ENCODE measurements at regions not wholly inside any gene's neighbourhood (a gene's known extent, or its start where the extent isn't known, plus 50 kb on each side); places are given as distances from the start of the nearest gene placed in this dataset.

DNA sequence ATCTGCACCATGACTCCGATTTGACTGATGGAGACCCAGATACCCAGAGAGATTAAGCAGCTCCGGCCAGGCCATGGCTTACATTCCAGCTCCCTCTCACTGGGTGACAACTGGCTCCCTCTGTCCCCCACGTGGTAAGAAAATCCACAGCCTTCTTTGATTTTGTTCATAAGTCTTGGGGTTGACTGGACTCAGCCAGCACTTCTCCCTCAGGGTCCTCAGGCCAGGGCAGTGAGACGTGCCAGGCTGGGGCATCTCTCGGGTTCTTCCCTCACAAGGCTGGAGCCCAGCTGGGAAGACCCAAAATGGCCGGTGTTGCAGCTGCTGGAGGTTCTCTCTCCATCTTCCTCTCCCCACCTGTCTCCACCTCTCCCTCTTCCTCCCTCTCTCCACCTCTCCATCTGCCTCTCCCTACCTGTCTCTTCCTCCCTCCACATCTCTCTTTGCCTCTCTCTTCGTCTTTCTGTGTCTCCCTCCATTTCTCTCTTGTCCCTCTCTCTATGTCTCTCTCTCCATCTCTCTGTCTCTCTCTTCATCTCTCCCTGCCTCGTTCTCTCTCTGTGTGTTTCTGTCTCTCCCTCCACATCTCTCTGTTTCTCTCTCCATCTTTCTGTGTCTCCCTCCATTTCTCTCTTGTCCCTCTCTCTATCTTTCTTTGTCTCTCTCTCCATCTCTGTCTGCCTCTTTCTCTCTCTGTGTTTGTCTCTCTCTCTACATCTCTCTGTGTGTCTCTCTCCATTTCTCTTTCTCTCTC lies 105.3 kb downstream of the FOXL1 start:
- no peak for DNase-seq

GRCh38 chr16:86685076-86685475 lies 106.7 kb downstream of the FOXL1 start:
- DNase-seq, result no peak

DNA sequence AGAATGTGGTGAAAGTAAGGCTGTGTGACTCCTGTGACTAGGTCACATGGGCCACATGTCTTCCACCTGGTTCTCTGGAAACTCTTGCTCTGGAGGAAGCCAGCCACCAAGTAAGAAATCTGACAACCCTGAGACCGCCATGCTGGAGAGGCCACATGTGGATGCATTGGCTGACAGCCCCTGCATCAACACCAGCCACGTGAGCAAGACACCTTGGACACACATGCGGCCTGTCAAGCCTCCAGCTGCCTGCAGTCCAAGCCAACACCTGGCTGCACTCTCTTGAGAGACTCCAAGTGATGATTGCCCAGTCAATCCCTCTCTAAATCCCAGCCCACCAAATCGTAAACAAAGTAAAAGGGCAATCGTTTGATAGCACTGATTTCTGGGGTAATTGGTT lies 112.6 kb downstream of the FOXL1 start:
- DNase-seq, result no peak

DNA sequence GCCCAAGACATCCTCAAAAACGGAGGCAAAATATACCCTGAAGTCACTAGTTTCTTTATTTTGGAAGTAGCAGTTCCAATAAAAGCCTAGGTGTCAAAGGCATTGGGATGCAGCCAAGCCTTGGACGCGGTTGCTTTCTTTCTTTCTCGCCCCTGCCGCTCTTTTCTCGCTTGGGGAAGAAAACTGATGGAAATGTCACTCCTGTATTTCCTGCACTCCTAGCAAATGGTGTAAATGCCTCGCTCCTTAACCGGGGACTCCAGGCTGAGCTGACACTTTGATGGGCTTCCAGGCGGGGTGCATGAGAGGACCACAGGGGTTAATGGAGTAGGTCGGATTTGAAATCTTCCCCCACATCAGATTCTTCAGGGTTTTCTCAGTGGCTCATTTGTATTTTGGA lies 114.1 kb downstream of the FOXL1 start:
- DNase-seq, result no peak

- DNase-seq, result no peak
Observed at GRCh38 chr16:86693033-86693432, 114.7 kb downstream of the FOXL1 start.

DNA sequence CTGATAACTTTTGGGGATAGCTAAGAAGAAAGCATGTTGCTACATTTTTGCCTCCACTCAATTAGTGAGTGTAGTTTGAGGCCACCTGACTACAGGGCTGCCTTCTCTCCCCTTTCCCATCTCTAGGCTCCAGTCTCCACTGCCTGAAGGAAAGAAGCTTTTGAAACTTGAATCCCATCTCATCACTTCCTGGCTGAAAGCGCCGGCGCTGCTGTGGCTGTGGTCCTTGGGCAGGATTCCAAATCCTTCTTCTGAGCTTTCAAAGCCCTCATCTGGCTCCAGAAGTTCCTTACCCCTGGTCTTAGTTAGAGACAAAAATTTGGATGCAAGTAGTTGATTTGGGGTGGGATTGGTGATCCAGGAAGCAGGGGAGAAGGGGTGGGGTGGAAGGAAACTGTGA lies 119.4 kb downstream of the FOXL1 start:
- no peak for DNase-seq

DNA sequence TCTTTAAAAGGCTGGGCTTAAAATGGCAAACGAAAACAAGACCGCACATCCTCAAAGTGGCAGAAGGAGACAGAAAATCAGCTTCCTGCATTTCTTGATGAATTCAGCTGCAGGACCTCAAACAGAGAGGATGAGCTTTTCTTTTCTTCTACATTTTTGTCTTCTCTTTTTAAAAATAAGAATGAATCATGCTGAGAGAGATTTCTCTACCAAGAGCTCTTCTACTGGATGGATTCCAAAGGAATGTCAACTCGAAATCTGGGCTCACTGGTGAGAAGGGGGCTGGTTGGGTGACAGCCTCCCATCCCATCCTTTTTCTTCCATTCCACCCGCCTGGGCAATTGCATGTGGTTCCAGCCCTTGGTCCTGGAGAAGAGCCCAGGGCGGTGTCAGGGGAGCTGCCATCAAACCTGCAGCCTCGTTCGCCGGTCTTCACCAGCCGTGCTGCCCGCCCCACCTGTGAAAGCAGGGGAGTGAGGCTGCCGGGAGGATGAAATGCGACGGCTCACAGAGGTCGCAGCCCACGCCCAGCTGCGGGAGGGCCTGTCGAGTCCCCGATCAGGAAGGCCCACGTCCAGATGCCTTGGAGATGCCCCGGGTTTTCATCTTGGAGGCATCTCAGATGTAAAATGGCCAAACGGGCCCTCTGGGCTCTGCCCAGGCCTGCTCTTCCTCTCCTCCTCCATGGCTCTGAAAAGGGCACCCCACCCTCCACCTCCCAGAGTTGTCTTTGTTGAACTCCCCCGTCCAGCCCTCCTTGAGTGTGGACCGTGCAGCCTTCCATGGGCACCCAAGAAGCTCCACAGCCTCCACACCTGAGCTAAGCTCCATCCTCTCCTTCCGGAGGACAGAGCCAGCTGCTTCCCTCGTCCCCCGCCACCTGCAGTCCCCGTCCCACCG lies 121.9 kb downstream of the FOXL1 start:
- DNase-seq, result no peak

DNA sequence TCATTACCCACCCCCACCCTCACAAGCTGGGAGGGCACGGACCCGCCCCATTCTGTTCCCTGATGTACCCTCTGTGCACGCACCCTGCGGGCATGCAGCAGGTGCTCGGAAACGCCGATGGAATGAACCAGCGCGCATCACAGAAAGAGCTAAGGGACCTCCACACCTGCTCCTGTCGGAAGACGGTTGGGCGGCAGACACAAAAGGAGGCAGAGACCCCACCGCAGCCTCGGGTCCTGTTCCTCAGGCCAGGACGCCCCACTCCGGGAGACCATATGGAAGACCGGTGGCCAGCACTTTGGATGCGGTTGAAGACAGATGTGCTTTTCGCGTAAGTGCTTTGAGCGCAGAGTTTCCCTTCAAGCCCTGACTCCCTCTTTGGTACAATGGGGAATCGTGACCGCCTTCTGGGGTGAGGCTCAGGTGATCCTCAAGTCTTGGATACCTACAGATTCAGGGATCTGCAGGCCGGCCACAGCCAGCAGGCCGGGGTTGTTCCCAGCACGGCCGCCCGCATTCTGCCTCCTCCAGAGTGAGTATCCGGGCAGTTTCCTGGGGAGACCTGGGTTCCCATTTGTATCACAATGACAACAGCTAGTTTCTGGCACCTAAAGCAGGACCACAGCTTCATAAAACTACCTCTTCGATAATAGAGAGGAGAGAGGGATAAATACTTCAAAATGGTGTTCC lies 123.1 kb downstream of the FOXL1 start:
- DNase-seq, result no peak

- DNase-seq, result no peak
Observed at GRCh38 chr16:86702824-86703588, 124.7 kb downstream of the FOXL1 start.

- no peak for DNase-seq
Observed at GRCh38 chr16:86704516-86704915, 126.2 kb downstream of the FOXL1 start.

DNA sequence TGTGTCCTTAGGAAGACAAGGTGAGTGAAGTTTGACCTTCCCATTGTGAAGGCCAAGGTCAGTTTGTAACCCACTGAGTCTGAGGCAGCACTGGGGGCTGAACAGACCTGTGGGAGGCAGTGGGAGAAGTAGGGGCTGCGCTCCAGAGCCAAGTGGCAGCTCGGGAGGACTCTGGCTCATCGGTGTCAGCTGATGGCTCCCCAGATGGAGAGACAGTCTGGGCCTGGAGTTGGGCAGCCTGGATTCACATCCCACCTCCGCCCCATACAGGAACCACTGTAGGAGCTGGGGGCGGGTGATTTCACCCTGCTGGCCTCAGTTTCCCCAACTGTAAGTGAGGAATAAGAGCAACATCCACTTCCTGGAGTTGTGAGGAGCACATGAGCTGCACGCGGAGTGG lies 128.4 kb downstream of the FOXL1 start:
- no peak for DNase-seq

GRCh38 chr16:86707171-86707570 lies 128.8 kb downstream of the FOXL1 start:
- DNase-seq, result no peak

- no peak for DNase-seq
Observed at GRCh38 chr16:86707581-86707980, 129.2 kb downstream of the FOXL1 start.

GRCh38 chr16:86708431-86708830 lies 130.1 kb downstream of the FOXL1 start:
- DNase-seq, result no peak

- no peak for DNase-seq
Observed at GRCh38 chr16:86709103-86709502, 130.8 kb downstream of the FOXL1 start.

DNA sequence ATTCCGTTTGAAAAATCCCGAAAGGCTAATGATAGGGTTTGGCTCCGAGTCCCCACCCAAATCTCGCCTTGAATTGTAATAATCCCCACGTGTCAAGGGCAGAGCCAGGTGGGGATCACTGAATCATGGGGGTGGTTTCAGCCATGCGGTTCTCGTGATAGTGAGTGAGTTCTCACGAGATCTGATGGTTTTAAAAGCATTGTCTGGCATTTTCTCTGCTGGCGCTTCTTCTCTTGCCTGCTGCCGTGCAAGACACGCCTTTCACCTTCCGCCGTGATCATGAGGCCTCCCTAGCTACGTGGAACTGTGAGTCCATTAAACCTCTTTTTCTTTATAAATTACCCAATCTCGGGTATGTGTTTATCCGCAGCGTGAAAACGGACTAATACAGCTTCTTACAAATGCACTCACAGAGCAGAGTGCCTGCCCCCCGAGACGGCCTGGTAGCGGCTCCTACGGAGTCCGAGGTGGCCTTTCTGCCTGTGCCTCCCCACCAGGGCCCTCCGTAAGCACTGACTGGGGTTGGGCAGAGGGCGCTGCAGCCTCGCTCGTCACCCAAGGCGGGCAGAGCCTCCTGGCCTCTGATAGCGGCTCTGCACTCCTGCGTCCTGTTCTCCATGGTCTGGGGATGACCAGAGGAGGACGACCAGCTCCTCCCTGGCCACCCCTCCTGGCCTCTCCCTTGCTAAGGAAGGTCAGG lies 131.7 kb downstream of the FOXL1 start:
- no peak for DNase-seq

DNA sequence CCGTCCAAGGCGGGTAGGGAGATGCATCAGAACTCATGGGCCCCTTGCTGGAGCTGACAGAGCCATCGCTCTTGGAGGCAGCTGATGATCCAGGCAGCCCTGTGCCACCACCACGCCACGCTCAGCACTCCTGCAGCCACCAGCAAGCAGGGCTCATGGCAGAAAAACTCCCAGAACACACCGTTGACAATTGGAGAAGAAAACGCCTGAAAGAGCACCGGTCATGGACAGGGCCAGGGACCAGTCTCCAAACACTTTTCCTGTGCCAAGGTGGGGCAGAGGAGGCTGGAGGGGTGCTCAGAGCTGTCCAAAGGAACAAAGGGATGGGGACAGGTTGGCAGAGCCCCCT lies 132.2 kb downstream of the FOXL1 start:
- no peak for DNase-seq

DNA sequence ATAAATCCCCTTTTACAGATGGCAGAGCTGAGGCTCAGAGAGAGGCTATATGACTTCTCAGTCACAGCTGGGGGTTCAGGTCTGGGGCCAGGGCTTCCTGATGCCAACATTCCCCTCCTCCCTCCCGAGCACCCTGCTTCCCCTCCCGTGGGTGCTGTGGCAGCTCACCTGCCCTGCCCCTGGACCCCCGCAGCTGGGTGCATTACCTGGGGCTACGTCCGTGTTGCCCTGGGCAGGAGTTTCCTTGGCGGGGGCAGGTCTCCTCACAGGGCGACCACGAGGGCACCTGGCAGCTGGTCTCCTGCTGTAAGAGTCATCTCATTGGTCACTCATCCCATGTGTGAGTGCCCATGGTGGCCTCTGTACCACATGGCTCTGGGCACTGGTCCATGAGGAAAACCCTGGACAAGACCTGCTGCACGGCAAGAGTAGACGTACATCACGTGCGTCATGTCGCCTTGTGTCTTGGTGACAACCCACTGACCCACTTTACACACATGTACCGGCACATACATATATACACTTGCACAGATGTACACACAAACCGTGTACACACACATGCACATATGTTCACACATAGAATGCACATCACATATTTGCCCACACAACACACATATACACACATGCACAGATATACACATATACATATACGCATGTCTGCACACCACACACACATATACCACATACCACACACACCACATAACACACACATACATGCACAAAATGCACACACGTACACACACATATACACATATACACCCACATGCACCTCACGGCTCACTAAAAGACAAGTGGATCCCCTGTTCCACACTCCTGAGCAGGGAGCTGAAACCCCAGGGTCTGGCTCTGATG lies 134.0 kb downstream of the FOXL1 start:
- no peak for DNase-seq

DNA sequence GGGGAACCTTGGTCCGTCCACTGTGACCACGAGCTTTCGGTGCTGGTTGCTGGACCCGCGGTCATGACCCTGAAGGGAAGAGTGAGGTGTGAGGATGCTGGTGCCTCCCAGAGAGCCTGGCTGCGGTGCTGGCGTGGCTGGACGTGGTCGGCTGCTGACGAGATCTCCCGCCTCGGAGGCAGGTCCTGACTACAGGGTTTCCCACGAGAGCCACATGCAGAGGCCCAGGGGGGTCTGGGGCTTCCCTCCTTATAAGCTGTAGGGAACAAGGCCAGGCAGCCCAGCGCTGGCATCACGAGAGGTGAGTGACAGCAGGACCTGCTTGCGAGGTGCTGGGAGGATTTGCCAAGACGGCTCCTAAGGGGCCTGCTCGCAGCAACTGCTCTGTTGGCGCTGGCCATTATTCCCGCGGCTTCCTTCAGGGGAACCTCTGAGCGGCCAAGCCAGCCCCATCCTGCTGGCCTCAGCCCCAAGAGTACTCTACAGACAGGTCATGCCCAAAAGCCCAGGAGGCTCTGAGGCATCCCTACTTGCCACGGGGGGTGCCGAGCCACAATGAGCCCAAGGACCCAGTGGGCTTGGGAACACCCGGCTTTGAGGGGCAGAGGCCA lies 134.8 kb downstream of the FOXL1 start:
- DNase-seq, result no peak

GRCh38 chr16:86714166-86714565 lies 135.8 kb downstream of the FOXL1 start:
- no peak for DNase-seq

- DNase-seq, result no peak
Observed at GRCh38 chr16:86716649-86717048, 138.3 kb downstream of the FOXL1 start.

Measured in NCI-H526 treated with DMSO at 0.1 percent for 48 hours (cell line).